HG02623 (cell line): ENCODE measurements at regions not wholly inside any gene's neighbourhood (a gene's known extent, or its start where the extent isn't known, plus 50 kb on each side); places are given as distances from the start of the nearest gene placed in this dataset.

Source experiments
- ATAC-seq: cut with Tn5 transposase; IDR thresholded peaks from one replicate; pipeline ENCODE4 v1.9.1; 2021; ENCODE audit warnings: moderate library complexity; ENCODE audit not compliant: unreplicated experiment

DNA sequence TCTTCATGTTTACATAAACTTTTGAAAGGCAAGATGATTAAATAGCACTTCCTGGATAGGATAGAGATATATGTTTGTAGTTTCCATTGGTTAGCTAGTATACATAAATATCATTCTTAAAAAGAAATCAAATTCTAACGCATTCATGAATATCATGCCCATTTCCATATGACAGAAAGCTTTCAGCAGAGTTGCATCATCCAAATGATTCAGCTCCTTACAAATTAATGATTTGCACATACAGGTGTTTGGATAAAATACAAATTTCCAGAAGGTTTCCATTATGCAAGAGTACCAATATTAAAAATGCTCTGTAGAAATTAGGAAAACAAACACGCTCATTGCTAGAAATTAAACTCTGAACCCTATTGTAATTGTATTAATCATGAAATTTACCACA is 264.4 kb downstream of the FOXG1 start:
- no peak for ATAC-seq

DNA sequence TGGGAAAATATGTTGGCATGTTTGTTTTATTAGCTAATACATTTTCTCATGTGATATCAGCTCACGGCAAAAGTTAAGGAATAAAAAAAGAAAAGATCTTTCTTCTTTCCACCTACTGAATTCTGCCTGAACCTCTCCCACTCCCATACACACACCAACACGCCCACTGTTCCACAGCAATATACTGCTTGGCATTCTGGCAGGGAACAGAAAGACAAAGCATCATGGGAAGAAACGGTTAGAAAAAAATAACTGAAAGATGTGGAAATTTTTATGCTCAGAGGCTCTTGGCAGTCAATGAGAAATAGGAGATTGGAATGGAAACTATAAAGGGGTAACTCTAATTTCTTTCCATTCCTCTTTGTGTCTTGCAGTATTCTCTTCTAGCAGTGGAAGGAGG is 268.5 kb downstream of the FOXG1 start:
- no peak for ATAC-seq

DNA sequence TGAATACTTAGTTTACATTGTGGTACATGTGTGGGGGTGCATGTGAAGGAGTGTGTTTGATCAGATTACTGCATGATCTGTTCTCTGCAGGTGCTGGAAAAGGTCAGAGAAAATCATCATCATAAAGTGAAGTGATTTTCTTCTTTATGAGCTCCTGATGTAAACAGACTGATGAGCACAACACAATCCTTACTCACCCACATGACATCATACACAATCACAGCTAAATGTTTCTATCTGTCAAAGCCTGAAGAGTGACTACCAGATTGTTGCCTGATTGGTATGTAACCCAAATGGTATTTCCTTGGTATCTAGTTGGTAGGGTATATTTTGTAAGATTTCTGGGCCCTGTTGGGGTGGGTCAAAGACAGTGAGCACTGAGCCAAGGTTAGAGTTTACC is 270.8 kb downstream of the FOXG1 start:
- no peak for ATAC-seq

DNA sequence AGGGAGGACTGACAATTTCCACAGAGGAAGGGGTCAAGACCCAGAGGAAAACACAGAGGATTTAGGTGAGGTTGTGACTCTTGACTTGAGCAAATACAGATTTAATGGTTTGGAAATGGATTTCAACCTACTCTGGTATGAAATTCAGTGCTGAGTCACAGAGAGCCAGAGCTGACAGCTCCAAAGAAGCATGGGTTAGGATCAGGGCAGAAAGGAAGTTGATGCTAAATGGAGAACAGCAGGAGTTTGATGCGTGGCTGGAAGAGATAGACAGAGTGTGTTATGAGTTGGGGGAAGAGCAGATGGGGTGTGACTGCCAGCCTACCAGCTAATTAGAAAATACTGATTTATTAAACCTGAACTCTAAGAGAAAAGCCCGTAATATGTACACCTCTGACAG is 272.6 kb downstream of the FOXG1 start:
- no peak for ATAC-seq

DNA sequence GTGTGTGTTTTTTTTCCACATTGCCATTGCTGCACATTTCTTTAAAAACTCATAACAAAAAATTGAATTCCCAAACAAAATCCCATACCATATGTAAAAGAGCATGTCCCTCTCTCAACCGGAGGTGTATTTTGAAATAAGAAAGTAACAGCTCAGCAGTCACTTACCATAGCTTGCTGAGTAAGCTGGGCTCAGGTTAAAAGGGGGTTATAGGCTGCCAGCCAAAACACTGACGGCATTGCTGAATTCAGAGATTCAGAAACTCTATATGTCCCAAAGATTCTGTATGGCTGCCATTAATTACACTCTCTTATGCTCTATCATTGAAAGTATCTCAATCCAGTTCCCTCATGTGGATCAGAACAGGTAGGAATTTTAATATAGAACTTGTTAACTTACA is 276.0 kb downstream of the FOXG1 start:
- ATAC-seq = no peak

DNA sequence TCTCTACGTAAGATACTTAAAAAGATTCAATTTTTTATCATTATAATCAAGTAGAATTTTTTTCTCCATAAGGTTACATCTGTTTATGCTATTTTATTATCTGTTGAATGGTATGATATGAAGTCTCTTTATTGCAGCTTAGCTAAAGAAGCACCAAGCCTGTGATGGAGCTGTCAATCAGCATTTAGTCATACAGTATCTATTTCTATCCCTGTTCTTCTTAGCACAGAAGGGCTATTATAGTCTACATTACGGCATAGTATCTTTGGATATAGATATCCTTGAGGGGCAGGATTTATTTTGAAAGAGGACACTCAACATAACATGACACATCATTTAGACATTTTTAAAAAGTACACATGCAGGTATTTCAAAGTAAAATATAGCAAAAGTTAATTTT is 277.1 kb downstream of the FOXG1 start:
- no peak for ATAC-seq

DNA sequence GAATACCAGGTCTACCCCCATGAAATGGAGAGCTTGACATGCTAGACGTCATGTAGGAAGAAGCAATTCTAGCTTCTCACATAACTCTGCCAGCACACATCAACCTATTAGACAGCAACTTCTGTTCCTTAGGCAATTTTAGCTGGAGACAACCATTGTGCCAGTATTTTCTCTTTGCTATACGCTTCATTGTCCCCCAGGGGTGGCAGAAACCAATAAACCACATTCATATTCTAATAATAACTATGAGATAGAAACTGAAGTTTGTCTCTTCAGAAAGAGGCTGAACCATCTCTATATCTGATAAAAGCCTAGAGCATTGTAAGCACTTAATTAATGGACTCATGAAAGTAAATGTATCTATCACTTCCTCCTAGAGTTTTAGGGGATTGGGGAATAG is 278.6 kb downstream of the FOXG1 start:
- ATAC-seq = no peak

DNA sequence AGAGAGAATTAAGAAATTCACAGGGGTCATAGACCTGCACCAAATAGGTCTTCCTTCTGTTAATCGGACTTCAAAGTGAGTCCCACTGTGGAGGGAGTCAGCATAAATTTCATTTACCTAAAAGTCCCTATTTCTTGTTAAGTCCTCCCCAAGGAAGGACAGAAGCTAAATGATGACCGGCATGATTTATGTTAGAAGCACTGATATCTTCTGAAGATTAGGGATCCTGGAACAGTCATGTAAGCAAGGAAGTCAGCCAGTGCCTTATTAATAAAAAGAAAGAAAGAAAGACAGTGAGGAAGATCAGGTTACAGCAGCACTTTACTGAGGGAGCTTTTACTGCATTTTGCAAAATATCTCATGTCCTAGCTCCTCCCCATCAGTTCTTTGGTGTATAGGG is 287.5 kb downstream of the FOXG1 start:
- no peak for ATAC-seq

DNA sequence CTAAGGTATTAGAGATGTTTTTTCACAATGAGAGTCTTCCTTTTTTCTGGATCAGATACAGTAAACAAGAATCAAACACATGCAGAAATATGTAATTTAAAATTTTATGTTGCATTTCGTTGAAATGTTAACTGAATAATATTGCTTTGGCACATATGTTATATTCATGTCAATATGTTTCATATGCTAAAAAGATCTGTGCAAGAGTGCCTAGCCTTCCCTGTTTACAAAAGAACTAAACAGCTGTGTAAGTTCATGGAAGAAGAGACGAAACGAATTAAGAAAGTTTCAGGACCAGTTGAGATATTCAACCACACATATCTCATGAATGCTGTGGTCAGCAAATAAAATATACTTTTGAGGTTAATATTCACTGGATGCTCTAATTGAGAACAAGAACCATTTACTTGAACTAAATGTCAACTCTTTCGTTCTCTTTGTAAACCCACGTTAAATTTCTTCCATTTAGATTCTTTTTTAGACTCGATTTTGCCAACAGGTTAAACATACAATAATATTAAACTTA is 289.5 kb downstream of the FOXG1 start:
- no peak for ATAC-seq

DNA sequence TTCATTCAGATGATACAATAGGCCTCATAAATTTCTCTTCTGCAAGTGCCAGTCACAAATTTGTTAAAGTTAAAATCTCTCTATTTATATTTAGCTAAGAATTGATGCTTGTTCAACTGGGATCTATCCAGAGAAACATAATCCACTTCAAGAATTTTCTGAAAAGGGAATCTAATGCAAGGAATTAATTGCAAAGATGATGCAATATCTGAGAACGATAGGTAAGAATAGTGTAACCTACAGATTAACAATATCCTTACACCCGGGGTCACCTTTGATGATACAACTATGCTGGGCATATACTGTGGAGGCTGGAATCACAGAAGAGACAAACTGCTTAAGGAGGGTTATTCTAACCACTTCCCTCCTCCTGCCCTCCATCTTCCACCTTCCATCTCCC is 295.1 kb downstream of the FOXG1 start:
- ATAC-seq = no peak

DNA sequence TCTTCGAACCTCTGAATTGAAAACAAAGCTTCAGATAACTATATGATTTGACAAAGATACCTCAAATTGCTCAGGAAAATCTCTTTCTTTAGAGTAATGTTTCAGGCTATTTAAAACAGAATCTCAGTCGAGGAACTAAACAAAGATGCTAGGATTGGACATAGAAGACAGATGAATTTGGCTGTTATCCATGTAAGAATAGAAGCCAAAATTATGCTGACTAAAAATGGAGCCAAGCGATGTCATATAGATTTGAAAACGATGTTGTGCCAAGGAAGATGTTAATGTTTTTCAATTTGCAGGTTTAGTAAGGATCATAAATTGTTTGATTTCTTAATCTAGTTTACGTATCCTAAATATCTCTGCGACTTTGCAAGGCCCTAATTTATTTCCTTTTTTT is 295.9 kb downstream of the FOXG1 start:
- no peak for ATAC-seq

DNA sequence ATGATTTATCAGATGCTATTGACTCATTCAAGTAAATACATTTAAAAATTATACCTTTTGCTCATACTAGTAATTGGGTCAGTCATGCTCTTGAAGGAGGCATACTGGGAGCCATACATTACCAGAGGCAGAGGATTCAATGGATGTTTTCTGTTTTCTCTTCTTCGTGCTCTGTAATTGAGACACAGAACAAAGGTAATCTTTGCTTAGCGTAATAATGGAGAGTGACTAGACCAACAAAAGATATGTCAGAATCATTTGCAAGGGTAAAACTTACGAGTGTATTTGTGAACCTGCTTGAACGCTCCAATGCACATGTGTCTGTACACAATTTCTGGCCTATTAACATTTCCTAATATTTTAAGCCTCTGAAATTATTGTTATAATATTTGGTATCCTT is 296.4 kb downstream of the FOXG1 start:
- ATAC-seq = no peak

DNA sequence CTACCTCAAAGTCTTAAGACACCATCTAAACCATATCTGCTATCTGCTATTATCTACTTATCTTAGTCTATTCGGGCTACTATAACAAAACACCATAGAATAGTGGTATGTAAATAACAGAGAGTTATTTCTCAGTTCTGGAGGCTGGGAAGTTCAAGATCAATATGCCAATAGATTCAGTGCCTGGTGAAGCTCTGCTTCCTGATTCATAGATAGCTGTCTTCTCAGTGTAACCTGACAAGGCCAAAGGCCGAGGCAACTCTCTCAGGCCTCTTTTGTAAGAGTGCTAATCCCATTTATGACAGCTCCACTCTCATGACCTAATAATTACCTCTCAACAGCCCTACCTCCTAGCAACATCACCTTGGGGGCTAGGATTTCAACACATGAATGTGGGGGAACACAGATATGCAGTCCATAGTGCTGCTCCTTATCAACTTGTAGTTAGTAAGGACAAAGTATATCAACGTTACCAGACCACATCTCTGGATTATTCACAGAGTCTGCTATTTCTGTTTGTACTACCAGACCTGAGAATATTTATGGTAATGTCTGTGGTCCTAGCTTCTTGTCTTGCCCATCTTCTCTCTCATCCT is 297.8 kb downstream of the FOXG1 start:
- ATAC-seq = no peak

DNA sequence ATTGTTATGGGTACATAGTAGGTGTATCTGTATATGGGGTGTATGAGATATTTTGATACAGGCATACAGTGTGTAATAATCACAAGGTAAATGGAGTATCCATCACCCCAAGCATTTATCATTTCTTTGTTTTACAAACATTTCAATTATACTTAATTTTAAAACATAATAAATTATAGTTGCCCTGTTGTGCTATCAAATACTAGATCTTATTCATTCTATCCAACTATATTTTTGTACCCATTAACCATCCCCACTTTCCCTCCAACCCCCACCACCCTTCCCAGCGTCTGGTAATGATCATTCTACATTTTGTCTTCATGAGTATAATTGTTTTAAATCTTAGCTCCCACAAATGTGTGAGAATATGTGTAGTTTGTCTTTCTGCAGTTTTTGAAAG is 302.6 kb downstream of the FOXG1 start:
- ATAC-seq = no peak

DNA sequence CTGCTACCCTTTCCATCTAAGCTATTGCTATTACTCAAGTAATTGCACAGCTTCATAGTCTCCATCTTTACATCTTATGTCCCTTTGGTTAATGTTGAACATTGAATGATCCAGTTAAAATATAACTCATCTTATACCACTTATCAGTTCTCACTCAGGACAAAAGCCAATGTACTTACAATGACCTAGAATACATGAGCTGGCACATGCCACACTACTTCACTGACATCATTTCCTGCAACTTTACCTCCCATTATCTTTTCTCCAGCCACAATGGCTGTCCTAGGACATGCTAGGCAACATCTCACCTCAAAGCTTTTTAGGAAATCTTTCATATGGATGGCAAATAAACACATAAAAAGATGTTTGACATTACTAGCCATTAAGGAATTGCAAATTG is 309.2 kb downstream of the FOXG1 start:
- no peak for ATAC-seq

DNA sequence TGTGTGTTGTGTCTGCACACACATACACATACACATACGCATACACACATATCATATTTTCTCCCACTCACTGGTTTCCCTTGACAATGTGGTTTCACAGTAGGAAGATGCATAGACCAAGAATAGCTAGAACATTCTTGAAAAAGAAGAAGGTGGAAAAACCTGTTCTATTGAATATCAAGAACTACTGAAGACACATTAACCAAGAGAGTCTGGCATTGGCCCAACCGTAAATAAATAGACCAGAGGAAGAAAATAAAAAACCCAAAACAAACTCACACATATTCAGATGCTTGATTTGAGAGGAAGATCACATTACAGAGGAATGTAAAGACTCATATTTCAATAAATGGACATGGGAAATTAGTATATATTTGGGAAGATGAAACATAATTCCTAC is 311.3 kb downstream of the FOXG1 start:
- no peak for ATAC-seq

DNA sequence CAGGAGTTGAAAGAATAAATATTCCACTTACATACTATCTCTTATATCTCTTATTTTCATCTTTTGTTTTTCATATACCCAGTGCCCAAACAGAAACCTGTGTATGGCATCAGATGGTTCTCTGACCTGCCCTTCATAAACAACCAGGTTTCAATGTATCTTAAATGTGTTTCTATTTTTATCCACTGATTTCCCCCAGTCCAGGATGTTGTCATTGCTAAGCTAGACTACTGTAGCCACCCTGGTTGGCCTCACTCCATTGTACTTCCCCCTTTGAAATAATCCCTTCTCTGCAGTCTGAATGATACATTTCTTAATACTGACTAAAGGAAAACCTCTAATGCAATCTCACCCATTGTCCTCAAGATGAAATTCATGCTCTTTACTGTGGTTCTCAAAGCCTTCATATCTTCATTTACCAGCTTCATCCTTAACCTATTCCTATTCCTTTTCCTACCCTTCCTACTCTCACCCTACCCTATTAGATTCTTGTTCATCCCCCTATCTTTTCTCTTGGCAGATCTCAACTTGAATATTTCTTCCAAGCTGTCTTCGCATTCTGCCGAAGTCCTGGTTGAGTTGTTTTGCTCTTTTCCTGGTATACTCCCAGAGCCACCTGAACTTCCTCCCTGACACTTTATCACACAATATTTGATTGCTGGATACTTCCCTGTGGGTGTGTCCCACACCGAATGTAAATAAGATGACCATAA is 312.4 kb downstream of the FOXG1 start:
- ATAC-seq = no peak

DNA sequence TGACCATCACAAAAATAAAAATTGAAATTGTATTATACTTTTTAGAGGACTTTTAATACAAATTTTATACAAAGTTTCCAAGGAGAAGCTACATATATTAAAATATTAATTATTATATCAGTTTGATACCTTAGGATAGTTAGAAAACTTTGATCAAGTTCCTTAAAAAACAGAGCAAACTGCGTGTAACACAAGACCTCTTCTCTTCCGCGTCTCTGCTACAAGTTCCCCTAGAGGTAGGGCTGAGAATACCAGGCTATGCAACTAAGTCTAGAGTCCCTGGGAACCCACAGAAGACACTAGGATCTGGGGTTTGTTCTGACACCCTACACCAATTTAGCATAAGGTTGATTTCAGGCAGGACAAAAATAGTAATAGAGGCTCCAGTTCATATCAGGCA is 319.0 kb downstream of the FOXG1 start:
- no peak for ATAC-seq

DNA sequence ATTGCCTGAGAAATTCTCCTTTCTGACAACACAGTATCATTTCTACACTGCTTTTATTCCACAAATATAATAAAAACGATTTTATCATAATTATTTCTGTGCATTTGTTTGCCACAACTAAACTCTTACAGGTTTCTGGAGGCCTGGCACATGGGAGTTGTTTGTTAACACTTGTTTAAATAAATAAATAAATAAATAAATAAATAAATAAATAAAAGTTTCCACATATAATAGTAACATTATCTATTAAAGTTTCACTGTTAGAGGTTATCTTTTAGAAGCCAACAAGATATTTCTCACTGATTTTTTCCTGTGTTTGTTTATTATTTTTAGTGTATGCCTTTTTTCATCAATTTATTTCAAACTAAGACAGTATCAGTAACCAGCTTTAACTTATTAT is 323.3 kb downstream of the FOXG1 start:
- ATAC-seq = no peak

DNA sequence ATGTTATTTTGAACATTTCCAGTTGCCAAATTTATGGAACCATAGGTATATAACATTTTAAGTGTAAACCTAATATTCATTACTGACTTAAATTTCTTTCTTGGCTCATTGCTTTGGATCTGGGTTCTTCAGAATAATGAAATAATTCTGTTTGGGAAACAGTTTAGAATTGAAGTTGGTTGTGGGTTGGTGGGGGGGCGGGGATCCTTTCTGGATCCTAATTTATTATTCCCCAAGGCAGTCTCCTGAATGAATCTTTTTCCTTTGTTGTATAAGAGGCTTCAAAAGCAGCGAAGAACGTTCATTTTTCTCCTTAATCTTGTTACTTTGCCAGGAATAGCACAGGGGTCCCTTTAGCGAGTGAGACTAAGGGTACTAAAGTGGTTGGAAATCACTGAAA is 325.5 kb downstream of the FOXG1 start:
- ATAC-seq = no peak

DNA sequence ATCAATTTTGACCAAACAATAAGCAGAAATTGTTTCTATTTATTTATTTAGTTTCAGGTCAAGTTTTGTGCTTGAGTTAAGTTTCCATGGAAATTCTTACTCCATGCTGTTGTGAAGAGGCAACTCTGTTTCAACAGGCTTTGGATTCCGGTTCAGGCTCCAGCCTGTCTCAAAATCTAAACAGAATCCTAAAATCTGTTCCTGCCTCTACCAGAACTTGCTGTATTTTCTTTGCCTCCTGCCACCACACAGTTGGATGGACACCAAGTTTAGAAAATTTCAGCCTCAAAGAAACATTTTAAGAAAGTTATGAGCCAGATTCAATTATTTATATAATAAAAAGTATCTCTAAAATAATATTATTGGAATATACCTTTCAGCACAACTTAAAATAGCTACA is 330.9 kb downstream of the FOXG1 start:
- no peak for ATAC-seq

DNA sequence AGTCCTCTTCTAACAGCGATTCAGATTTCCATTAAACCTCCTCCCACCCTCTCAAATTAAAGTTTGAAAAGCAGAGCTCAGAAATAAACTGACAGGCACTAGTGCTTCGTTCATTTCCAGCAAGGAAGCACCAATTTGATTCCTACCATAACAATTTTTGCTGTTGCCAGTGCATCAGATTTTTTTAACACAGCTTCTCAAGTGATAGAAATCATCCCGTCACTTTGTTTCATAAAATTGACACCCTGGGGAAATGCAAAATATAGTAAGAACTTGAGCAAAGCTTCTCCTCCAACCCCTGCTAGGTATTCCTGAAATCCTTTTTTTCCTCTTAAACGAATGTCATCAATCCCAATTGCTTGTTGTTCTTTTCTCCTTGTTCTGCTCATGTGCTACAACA is 332.1 kb downstream of the FOXG1 start:
- ATAC-seq = no peak

DNA sequence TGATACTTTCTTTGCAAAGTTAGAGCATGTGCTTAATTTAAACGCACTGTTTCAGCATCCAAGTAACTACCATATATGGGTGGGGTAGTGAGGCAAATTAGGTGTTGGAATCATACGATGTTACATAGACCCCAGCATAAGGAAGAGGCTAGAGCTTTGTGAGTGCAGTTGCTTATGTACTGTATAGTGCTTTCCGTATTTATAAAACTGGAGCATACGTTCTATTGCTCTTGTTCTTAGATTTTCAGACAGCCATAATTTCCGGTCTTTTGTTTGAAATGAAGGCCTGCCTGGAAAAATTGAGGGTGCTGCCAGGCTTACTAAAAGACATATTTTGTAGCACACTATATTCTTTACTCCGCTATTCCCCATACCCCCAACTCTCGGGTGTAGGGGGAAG is 335.7 kb downstream of the FOXG1 start:
- ATAC-seq = no peak
